Memory B cell (primary cell): ENCODE measurements at regions not wholly inside any gene's neighbourhood (a gene's known extent, or its start where the extent isn't known, plus 50 kb on each side); places are given as distances from the start of the nearest gene placed in this dataset.
A peak's percentile ranks its signal among the peaks of the same experiment; 100 is the strongest.

ENCODE experiments used
- ATAC-seq: fragments of 150-1000 bp; cut with Tn5 transposase; 2 replicates; pipeline ENCODE4 v1.10.0; 2021; ENCODE audit warnings: low read depth, mild to moderate bottlenecking, moderate library complexity
- DNase-seq, 2 donors: peaks; one replicate each; pipeline ENCODE4 v3.0.0; 2022; ENCODE audit warnings: low spot score in 2 of 2
- H3K27ac Mint-ChIP-seq: one replicate; pipeline ENCODE4 v1.8.0; 2022; ENCODE audit warnings: mild to moderate bottlenecking, moderate library complexity, mixed read lengths
- H3K27me3 Mint-ChIP-seq: one replicate; pipeline ENCODE4 v1.8.0; 2022; ENCODE audit warnings: mixed read lengths
- H3K36me3 Mint-ChIP-seq: one replicate; pipeline ENCODE4 v1.8.0; 2022; ENCODE audit warnings: mild to moderate bottlenecking, mixed read lengths
- H3K4me1 Mint-ChIP-seq: one replicate; pipeline ENCODE4 v1.8.0; 2022; ENCODE audit warnings: mixed read lengths
- H3K4me3 Mint-ChIP-seq: one replicate; pipeline ENCODE4 v1.8.0; 2022; ENCODE audit warnings: mild to moderate bottlenecking, moderate library complexity, mixed read lengths
- H3K9me3 Mint-ChIP-seq: one replicate; pipeline ENCODE4 v1.8.0; 2022; ENCODE audit warnings: mixed read lengths

GRCh38 chr1:209354111-209354839, 229.2 kb upstream of the CAMK1G start:
- H3K27ac Mint-ChIP-seq: no peak overlapping the region
- no peaks in the 10 kb centered on the region for H3K4me1 Mint-ChIP-seq
- ATAC-seq: peak; percentile 35
- peak in 1 of 2 donors; percentile 18 for DNase-seq
- H3K27me3 Mint-ChIP-seq: no peaks in the 10 kb centered on the region
- no peaks in the 10 kb centered on the region for H3K9me3 Mint-ChIP-seq
- no peak overlapping the region for H3K4me3 Mint-ChIP-seq
- H3K36me3 Mint-ChIP-seq: no peaks in the 10 kb centered on the region

GRCh38 chr1:209354840-209355165, 228.7 kb upstream of the CAMK1G start:
- Mint-ChIP-seq H3K27ac (no peak overlapping the region), H3K36me3 (no peaks in the 10 kb centered on the region), H3K27me3 (no peaks in the 10 kb centered on the region), H3K4me1 (no peaks in the 10 kb centered on the region), H3K4me3 (no peak overlapping the region), H3K9me3 (no peaks in the 10 kb centered on the region)
- no peak for ATAC-seq
- no peak for DNase-seq

- H3K27me3 Mint-ChIP-seq: peaks cover under 1% of the 10 kb centered on the region
- DNase-seq (no peak), ATAC-seq (no peak)
- no peaks in the 10 kb centered on the region for H3K4me1 Mint-ChIP-seq
- no peak overlapping the region for H3K27ac Mint-ChIP-seq
- H3K36me3 Mint-ChIP-seq: no peaks in the 10 kb centered on the region
- H3K4me3 Mint-ChIP-seq: no peak overlapping the region
- H3K9me3 Mint-ChIP-seq: no peaks in the 10 kb centered on the region
Measured at GRCh38 chr1:209355415-209355814, 228.1 kb upstream of the CAMK1G start.

GRCh38 chr1:209356976-209357377, 226.5 kb upstream of the CAMK1G start:
- Mint-ChIP-seq H3K4me3 (no peak overlapping the region), H3K27me3 (peaks cover 4% of the 10 kb centered on the region), H3K36me3 (no peaks in the 10 kb centered on the region), H3K9me3 (no peaks in the 10 kb centered on the region), H3K27ac (no peak overlapping the region), H3K4me1 (no peaks in the 10 kb centered on the region)
- ATAC-seq (no peak), DNase-seq (no peak)

GRCh38 chr1:209363112-209363511, 220.4 kb upstream of the CAMK1G start:
- Mint-ChIP-seq H3K36me3 (no peaks in the 10 kb centered on the region), H3K4me3 (no peak overlapping the region), H3K4me1 (no peaks in the 10 kb centered on the region), H3K27ac (no peak overlapping the region), H3K9me3 (no peaks in the 10 kb centered on the region), H3K27me3 (peaks cover 9% of the 10 kb centered on the region)
- no peak for DNase-seq
- no peak for ATAC-seq

- no peak overlapping the region for H3K4me3 Mint-ChIP-seq
- ATAC-seq: no peak
- H3K27me3 Mint-ChIP-seq: peaks cover 11% of the 10 kb centered on the region
- DNase-seq: no peak
- no peaks in the 10 kb centered on the region for H3K36me3 Mint-ChIP-seq
- no peaks in the 10 kb centered on the region for H3K9me3 Mint-ChIP-seq
- no peaks in the 10 kb centered on the region for H3K4me1 Mint-ChIP-seq
- no peak overlapping the region for H3K27ac Mint-ChIP-seq
Measured at GRCh38 chr1:209364716-209365115, 218.8 kb upstream of the CAMK1G start.

GRCh38 chr1:209367061-209367772, 216.3 kb upstream of the CAMK1G start:
- Mint-ChIP-seq H3K9me3 (no peaks in the 10 kb centered on the region), H3K4me3 (no peak overlapping the region), H3K36me3 (no peaks in the 10 kb centered on the region), H3K27me3 (peaks cover 7% of the 10 kb centered on the region), H3K27ac (no peak overlapping the region), H3K4me1 (no peaks in the 10 kb centered on the region)
- DNase-seq: no peak
- ATAC-seq: no peak

GRCh38 chr1:209368864-209369598, 214.5 kb upstream of the CAMK1G start:
- Mint-ChIP-seq H3K36me3 (no peaks in the 10 kb centered on the region), H3K4me1 (no peaks in the 10 kb centered on the region), H3K4me3 (no peak overlapping the region), H3K9me3 (no peaks in the 10 kb centered on the region), H3K27me3 (peaks cover 7% of the 10 kb centered on the region), H3K27ac (no peak overlapping the region)
- DNase-seq (no peak), ATAC-seq (no peak)

- Mint-ChIP-seq H3K4me3 (no peak overlapping the region), H3K9me3 (no peaks in the 10 kb centered on the region), H3K27me3 (peaks cover 4% of the 10 kb centered on the region), H3K36me3 (no peaks in the 10 kb centered on the region), H3K4me1 (no peaks in the 10 kb centered on the region), H3K27ac (no peak overlapping the region)
- ATAC-seq: no peak
- no peak for DNase-seq
Measured at GRCh38 chr1:209370241-209370995, 213.1 kb upstream of the CAMK1G start.

- Mint-ChIP-seq H3K36me3 (no peaks in the 10 kb centered on the region), H3K4me3 (no peak overlapping the region), H3K9me3 (no peaks in the 10 kb centered on the region), H3K4me1 (no peaks in the 10 kb centered on the region), H3K27me3 (no peaks in the 10 kb centered on the region), H3K27ac (no peak overlapping the region)
- ATAC-seq: no peak
- DNase-seq: no peak
Measured at GRCh38 chr1:209375097-209375496, 208.4 kb upstream of the CAMK1G start.

GRCh38 chr1:209375671-209376365, 207.7 kb upstream of the CAMK1G start:
- H3K36me3 Mint-ChIP-seq: no peaks in the 10 kb centered on the region

GRCh38 chr1:209376774-209377173, 206.7 kb upstream of the CAMK1G start:
- H3K27me3 Mint-ChIP-seq: no peaks in the 10 kb centered on the region
- H3K9me3 Mint-ChIP-seq: no peaks in the 10 kb centered on the region
- ATAC-seq (no peak), DNase-seq (no peak)
- H3K4me1 Mint-ChIP-seq: no peaks in the 10 kb centered on the region
- no peaks in the 10 kb centered on the region for H3K36me3 Mint-ChIP-seq
- no peak overlapping the region for H3K27ac Mint-ChIP-seq
- H3K4me3 Mint-ChIP-seq: no peak overlapping the region

More at GRCh38 chr1:209375671-209376365, 207.7 kb upstream of the CAMK1G start:
- no peak for ATAC-seq
- H3K4me3 Mint-ChIP-seq: no peak overlapping the region
- no peak overlapping the region for H3K27ac Mint-ChIP-seq
- no peaks in the 10 kb centered on the region for H3K9me3 Mint-ChIP-seq
- H3K4me1 Mint-ChIP-seq: no peaks in the 10 kb centered on the region
- DNase-seq: no peak
- no peaks in the 10 kb centered on the region for H3K27me3 Mint-ChIP-seq

- Mint-ChIP-seq H3K27me3 (no peaks in the 10 kb centered on the region), H3K36me3 (no peaks in the 10 kb centered on the region), H3K4me3 (no peak overlapping the region), H3K9me3 (no peaks in the 10 kb centered on the region), H3K27ac (no peak overlapping the region), H3K4me1 (no peaks in the 10 kb centered on the region)
- ATAC-seq: no peak
- no peak for DNase-seq
Measured at GRCh38 chr1:209377995-209378394, 205.5 kb upstream of the CAMK1G start.
